Thyroid gland (tissue), 4 donors: ENCODE measurements at regions not wholly inside any gene's neighbourhood (a gene's known extent, or its start where the extent isn't known, plus 50 kb on each side); places are given as distances from the start of the nearest gene placed in this dataset.

Source experiments
- POLR2A ChIP-seq, 2 donors: fragments of 450-650 bp; IDR thresholded peaks; one replicate each; pipeline ENCODE4 v1.6.1; 2017; ENCODE audit warnings: antibody characterized with exemption in 2 of 2, mild to moderate bottlenecking in 2 of 2, moderate library complexity in 1 of 2
- TF ChIP-seq, protein P1 (sequence below), 6 experiments: fragments of 200-600 bp in 3 of 6; fragments of 450-650 bp in 3 of 6; sonication (generic) in 3 of 6; IDR thresholded peaks; one replicate each; pipeline ENCODE4 v1.5.1; 2016 to 2019; ENCODE audit warnings: antibody characterized with exemption in 6 of 6, mild to moderate bottlenecking in 2 of 6, inconsistent platforms in 1 of 6, moderate library complexity in 1 of 6

DNA sequence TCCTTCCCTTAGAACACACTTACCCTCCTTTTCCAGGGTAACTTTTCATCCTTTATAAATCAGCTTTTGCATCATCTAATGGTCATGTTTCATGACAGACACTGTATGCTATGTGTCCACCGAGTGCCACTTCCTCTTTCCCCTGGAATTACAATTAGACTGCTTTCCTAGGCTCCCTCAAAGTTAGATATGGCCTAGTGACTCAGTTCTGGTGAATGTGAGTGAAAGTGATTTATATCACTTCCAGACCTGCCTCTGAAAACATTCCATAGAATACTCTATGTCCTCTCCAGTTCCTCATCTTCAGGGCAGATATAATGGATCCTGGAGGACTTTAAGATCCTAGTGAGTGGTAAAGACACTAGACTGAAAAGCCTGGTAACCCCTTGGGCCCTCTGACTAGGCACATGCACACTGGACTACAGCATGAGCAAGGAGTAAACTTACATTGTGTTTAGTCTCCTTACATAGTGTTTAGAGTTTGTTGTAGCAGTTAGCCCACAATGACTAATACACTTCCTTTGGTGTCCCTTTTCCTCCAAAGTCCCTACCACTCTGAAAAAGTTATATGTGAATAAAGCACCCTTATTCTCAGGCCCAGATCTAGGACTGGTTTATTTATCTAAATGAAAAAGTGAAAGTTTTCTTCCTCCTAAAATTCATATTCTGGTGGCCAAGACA lies 59.3 kb downstream of the GPR88 start:
- TF ChIP-seq POLR2A (IDR thresholded peaks at IDR 0.05) = no peak
- TF ChIP-seq, protein P1, sequence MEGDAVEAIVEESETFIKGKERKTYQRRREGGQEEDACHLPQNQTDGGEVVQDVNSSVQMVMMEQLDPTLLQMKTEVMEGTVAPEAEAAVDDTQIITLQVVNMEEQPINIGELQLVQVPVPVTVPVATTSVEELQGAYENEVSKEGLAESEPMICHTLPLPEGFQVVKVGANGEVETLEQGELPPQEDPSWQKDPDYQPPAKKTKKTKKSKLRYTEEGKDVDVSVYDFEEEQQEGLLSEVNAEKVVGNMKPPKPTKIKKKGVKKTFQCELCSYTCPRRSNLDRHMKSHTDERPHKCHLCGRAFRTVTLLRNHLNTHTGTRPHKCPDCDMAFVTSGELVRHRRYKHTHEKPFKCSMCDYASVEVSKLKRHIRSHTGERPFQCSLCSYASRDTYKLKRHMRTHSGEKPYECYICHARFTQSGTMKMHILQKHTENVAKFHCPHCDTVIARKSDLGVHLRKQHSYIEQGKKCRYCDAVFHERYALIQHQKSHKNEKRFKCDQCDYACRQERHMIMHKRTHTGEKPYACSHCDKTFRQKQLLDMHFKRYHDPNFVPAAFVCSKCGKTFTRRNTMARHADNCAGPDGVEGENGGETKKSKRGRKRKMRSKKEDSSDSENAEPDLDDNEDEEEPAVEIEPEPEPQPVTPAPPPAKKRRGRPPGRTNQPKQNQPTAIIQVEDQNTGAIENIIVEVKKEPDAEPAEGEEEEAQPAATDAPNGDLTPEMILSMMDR (IDR thresholded peaks at IDR 0.05) = no peak
